Globus pallidus (tissue), 1 donor: ENCODE measurements at regions not wholly inside any gene's neighbourhood (a gene's known extent, or its start where the extent isn't known, plus 50 kb on each side); places are given as distances from the start of the nearest gene placed in this dataset.
"Not testable (repeated sequence)": the region's sequence is repeated elsewhere in the genome, so short reads cannot be mapped to it uniquely, and the experiment has no call there.

Experiments
- DNase-seq: peaks from one replicate; pipeline ENCODE4 v3.0.0-alpha.2; 2015; ENCODE audit warnings: low spot score

DNA sequence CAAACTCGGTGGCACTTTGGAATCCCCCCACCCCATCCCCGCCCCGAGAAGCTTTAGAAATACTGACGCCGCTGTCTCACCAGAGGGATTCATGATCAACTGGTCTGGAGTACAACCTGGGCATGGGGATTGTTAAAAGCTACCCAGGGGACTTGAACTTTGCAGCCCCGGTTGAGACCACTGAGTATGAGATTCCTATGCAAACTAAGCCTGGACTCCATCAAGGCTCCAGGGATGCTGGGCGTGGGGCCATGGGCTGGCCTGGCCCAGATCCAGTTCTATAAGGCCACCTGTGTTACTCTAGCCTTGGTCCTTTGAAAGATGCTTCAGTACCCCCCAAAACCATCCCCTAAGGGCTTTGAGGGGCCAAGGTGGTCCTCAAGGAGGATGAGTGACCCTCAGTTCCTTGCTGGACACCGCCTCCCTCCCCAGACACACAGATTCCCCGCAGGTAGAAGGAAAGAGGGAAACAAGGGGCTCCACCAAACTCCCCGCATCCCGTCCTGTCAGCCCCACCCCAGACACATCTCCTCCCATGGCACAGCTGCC, 68.5 kb downstream of the MRPL36 start:
- no peak for DNase-seq

DNA sequence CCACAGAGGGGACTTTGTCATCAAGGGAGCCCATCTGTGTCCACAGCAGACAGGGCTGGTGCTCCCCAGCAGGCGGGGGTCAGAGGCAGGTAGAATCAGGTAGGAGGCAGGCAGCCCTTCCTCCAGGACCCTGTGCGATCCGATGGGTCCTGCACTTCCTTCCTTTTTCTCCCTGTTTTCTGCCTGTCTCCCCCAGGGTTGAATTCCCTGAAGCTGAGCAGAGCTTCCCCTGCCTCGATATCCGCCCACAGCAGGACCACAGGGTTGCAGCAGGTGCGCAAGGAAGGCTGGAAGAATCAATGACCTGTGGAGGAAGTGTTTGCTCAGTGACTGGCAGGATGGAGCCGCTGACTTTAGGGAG, 69.2 kb downstream of the MRPL36 start:
- DNase-seq: no peak

DNA sequence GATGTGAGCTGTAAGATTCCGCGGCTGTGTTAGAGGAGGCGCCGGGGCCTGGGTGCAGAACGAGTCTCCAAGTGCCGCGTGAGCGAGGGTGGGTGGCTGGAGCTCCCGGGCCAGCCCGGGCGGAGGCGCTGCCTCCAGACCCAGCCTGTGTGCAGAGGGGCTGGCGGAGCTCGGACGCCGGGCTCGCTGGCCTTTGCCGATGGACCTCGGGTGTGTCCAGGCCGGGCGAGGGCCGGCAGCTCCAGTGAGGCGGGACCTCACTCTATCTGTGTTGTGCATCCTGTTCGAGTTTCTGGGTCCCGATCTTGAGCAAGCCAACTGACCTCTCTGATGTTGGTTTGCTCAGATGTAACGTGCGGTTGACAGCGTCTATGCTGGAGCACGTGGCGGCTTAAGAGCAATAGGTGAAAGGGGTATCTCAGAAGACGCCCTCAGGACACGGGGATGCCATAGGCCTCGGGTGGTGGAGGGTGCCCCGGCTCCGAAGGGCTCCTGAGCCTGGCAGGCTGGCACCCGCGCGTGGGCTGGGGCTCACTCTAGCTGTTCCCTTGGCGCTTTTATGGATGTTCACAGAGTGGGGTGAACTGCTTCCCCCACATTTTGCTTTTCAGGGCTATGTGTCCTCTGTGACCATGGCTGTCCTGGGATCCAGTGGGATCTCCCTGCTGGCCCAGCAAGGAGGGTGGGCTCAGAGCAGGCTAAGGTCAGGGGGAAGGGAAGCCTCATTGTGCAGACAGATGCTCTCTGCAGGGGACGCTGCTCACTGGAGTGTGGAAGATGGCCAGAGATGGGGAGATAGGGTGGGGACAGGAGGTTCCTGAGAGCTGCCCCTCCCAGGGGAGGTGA, 69.8 kb downstream of the MRPL36 start:
- DNase-seq: no peak

DNA sequence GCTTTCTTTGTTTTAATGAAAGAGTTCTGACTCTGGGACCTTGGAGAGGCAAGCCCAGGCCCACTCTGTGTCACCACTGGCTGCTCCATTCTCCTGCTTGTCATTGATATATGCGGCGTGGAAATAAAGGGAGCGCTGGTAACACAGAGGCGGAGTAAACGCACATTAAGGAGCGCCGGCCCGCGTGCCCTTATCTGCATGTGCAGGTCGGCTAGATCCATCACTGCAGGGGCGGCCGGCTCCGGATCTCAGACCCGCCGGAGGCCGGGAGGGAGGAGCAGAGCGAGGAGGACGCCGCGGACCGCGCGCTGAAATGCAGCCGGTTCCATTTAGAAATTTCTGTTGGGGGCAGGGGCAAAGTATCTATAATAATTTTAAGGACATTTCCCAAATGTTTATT, 70.8 kb downstream of the MRPL36 start:
- no peak for DNase-seq

DNA sequence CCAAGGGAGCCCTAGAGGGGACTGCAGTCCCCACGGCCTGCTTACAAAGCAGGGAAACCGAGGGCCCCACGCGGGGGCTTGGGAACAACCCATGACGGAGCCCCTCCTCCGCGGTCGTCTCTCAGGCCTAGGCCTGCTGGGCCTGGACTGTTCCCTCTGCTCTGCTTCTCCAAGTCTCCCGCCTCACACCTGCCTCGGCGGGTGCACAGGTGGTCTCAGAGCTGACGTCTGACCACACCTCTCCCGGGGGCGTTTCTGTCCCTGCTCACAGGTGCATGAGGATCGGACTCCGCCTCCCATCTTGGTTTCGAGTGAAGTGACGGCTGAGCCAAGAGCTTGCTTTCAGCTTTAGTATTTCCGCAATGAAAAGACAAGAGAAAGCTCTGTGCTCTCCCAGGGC, 72.1 kb downstream of the MRPL36 start:
- no peak for DNase-seq

DNA sequence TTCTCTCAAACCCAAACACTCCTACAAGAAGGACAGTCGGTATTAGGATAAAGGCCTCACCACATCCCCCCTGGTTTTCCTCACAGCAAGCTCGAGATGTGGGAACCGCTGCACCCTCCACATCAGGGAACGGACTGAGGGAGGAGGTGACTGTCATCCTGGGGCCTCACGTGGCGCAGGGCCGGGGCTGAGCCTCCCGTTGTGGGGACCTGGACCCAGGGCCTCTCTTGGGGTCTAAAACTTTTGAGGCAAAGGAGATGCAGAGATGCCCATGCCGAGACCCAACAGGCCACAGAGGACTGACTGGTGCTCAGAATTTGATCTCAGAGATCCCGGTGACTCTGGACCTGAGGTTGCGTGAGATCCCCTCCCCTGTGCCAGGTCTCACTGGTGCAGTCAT, 72.7 kb downstream of the MRPL36 start:
- DNase-seq: no peak

DNA sequence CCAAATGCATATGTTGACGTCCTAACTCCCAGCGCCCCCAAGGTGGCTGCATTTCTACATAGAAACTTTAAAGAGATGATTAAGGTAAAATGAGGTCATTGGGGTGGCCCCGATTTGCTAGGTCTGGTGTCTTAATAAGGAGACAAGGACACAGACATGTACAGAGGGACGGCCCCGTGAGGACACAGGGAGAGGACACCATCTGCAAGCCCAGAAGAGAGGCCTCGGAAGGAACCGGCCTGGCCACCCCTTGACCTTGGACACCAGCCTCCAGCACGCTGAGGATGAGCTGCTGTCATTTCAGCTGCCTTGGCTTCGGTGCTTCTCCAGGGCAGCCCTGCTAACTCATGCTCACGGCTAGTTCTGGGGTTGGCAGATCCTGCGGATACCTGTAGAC, 73.2 kb downstream of the MRPL36 start:
- no peak for DNase-seq

DNA sequence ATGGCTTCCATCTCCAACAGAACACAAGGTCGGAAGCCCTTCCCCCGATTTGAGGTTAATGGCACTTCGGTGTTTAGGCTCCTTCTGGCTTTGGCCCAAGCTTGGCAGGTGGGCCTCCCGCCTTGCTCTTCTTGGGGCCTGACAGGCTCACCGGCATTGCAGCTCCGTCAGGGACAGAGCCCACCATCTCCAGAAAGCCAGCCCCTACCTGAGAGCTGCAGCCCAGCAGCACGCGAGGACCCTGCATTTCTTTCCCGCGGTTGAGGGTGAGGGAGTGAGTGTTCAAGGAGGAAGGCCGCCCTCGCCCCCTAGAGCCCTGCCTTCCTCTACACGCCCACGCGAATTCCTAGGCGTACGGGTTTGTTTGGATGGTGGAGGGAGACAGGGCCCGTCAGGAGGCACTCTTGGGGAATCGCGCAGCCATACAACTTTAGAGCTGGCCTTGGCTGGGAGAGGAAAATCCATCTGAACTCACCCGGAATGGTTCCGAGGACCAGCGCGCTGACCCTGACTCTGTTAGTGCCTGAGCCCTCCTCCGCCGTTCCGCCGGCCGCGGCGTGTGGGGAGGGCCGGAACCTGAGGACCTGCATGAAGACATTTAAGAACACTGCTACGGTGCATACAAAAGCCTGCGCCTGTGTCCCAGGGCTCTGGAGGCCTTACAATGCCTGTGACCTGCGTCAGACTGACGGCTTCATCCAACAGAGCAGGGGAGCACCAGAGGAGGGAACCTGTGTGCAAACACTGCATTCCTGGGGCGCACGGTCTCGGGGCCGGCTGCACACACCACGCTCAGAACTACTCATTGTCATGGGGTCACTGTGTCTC, 73.8 kb downstream of the MRPL36 start:
- no peak for DNase-seq

DNA sequence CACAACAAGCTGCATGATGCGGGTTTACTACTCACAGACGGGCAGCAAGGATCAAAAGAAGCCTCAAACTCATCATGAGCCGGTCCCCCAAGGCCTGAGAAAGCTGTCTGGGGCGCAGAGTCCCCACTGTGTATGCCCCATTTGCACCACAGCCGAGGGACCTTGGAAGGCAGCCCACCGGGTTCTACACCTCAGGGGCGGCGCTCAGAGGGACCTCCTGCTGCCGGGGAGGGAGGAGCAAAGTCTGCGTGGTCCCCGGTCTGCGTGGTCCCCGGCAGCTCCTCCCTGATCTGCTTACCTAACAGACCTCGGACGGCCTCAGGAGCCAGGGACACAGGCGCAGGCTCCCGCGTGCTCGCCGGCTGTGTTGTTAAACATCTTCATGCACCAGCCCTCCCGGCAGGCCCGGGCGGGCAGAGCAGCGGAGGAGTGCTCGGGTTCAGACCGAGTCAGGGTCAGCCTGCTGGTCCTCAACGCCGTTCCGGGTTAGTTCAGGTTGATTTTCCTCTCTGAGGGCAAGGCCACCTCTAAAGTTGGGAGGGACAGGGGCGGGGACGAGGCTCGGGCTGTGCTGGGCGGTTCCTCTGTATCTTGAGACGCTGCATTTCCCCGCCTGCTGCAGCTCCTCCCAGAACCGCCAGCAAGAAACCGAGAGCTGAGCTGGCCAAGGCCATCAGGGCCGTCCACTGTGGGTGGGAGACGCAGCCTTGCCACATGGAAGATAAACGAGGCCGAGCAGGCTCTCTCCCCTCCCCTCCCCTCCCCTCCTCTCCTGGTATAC, 74.6 kb downstream of the MRPL36 start:
- DNase-seq: no peak

DNA sequence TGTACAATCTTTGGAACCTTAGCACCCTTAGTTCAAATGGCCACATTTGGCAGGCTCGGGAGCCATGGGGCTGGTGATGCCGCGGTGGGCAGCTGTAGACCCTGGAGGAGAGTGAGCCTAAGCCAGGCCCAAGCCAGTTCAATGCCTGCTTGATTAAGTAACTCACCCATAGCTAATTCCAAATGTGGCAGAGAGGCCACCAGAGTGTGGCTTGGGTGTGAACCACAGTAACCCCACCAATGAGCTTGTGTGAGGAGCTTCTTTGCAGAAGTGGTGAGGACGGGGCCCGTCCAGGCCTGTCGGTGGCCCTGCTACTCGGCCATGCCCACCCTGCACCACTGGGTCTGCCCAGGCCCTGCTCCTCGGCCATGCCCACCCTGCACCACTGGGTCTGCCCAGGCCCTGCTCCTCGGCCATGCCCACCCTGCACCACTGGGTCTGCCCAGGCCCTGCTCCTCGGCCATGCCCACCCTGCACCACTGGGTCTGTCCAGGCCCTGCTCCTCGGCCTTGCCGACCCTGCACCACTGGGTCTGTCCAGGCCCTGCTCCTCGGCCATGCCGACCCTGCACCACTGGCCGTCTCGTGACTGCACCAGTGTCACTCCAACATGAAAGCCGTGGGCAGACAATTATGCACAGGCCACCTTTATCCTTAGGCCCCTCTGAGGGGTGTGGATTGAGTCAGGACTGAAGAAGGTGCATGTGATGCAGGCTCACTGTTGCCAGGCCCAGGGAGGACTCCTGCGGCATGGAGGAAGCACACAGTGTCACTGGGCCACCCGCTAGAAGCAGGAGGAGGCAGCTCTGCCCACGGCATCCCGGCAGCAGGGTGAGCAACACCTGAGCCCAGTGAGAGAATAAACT, 75.4 kb downstream of the MRPL36 start:
- DNase-seq: no peak

DNA sequence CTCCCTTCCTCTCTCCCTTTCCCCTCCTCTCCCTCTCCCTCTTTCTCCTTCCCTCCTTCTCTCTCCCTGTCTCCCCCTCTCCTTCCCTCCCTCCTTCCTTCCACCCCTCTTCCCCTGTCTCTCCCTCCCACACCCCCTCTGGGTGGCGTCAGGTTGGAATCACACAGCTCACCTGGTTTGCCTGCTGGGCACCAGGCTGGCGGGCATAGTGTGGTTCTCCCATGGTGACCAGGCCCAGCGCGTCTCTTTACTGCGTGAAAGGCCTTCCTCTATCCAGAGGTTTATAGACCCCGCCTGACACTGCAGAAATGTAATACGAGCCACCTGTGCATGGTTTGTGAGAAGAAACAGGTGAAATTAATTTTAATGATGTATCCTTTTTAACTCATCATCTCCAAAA, 76.2 kb downstream of the MRPL36 start:
- no peak for DNase-seq

DNA sequence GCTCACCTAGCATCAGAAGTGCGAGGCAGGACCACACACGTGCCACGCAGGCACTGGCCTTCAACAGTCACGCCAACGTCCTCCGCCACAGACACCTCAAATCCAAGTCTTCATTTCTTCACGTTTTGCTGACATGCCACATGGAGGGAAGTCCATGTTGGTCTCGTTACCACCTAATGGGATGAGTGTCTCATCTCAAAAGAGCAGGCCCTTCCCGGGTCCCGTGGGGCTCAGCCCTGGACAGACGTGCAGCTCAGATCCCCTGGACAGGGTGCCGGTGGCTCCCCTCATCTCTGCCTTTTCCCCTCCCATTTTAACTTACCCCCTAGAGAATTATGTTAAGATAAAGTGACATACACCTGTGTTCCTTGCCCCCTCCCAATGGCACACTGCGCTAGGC, 76.8 kb downstream of the MRPL36 start:
- DNase-seq: no peak

DNA sequence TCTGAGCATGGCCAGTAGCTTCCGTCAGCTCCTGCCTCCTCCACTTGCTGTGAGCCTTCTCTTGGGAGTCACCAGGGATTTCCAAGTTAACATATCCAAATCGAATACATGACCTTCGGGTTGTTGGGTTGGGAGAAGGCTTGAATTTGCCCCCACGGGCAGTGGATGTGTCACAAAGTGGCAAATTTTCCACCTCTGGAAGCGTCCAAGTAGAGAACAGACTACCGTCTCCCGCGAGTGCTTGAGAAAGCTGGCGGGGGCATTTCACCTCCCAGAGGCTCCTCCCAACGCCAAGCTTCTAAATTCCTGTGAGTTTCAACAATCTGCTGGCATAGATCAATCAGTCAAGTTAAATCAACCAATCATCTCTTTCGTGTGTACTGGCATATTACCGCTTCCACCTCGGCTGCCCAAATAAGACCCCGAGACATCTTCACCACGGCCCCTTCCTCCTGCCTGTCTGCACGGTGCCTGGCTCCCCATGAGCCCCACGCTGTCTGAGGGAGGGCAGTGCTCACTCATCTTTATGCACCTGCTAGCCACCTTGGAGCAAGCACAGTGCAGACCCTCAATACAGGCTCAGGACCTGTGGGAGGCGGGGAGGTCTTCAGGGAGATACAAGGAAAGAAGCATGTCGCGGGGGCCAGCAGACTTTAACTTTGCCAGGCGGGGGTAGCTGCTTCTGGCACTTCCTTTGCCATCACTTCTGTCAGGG, 79.1 kb downstream of the MRPL36 start:
- DNase-seq: no peak

DNA sequence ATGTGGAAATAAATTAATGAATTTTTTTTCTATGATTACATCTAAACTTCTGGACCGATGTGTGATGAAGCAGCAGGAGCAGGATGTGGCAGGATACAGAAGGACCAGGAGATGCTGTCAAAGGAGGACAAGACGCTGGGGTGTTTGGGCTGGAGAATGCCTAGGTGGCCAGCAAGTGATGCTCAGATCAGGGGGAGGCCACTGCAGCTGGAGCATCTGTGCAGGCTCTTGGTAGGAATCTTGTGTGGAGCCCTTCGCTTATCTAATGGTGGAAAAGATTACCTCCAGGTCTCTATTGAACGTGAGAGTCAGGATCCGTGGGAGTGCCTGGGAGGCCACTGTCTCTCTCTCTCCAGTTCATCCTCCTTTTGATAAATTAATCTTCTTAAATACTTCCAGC, 79.8 kb downstream of the MRPL36 start:
- no peak for DNase-seq

DNA sequence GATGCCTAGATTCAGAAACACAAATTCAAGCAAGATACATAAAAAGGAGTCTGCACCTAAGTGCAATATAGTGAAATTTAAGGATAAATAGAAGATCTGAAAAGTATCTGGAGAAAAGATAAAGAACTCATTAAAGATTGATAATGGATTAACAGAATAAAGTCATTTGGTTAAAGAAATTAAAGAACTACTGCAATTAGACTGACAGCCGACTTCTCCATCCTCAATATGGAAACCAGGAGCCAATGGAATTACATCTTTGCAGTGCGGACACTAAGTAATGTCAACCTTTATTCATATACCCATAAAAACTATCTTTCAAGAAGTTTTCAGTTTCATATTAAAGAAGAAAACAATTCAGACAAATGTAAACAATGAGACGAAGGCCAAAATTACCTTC, 81.0 kb downstream of the MRPL36 start:
- no peak for DNase-seq

DNA sequence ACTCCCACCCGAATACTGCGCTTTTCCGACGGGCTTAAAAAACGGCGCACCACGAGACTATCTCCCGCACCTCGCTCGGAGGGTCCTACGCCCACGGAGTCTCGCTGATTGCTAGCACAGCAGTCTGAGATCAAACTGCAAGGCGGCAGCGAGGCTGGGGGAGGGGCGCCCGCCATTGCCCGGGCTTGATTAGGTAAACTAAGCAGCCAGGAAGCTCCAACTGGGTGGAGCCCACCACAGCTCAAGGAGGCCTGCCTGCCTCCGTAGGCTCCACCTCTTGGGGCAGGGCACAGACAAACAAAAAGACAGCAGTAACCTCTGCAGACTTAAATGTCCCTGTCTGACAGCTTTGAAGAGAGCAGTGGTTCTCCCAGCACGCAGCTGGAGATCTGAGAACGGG, 89.5 kb downstream of the MRPL36 start:
- DNase-seq: not testable (repeated sequence)

DNA sequence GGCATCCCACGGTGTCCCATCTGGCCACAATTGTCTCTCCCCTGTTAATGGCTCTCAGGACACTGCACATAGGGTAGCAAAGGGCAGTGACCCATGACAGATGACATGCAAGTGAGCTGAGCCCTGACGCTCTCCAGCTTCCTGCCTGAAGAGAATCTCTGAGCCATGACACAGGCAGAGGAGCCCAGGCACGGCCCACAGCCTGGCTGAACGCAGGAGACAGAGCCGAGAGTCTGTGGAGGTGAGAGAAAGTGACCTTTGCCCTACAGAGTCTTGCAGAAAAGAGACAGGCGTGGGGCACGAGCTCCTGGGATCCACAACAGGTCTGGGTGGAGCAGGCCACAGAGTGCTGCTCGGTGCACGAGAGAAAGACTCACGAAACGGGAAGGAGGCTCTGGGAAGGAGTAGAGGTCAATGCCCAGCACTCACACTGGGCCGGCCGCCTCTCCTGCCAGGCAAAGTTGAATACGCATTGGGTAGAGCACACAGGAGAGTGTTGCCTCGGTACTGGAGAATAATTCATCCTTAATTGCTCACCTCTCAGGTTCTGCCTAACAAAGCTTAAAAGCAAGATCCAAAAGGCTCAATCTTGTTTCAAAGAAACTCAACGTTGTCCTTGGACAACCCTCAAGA, 90.3 kb downstream of the MRPL36 start:
- no peak for DNase-seq

DNA sequence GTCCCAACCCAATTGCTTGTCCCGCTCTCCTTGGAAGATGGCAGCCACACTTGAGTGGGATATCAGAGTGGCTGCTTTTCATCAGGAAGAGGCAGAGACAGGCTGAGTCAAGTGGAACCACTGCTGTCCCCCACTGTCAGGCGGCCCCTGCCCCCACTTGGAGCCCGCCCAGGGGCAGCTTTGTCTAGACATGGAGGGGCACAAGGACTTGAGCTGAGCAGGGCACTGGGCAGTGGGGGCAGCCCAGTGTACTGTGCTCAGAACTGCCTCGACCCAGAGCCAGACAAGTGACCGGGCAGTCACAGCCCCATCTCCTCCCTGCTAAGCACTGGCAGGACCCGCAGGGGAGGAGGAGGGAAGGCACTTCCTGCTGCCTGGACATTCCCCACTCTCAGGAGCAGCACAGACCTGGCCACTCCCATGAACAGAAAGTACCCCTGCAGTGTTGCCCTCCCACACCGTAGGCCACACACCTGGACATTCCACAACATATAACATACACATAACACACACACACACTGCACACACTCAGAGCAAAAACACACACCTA, 91.0 kb downstream of the MRPL36 start:
- no peak for DNase-seq

DNA sequence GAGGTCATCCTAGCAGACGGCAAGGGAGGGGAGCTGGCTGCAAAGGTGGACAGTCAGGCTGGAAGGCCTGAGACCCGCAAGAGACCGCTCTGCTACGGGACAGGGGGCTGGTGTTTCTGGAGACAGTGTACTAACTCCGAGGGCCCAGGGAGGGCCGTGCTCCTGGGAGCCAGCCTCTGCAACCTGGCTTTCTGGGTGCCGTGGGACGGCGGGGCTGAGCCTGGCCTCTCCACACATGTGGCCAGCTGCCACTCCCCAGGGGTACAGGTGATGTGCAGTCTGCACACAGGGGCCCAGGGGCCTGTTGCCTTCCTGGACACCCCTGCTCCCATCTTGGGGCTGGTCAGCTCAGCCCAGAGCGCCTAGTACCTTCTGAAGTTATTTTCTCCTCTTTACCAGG, 92.2 kb downstream of the MRPL36 start:
- DNase-seq: no peak

DNA sequence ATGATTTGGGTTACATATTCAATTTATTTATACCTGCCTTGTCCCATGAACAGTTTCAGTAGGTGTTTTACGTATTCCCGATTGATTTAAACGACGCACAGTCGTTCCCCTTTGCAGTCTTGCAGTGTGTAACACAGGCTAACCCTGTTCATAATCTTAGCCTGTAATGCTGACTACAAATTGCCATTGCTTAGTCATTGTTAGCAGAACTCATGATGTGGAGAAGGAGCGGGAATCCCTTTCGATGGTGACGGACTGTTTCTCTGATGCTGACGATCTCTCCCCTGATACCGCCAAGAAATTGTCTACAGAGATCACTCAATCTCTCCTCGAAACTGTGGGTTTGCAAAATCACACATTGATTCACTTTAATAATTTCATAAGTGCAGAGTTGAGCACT, 93.2 kb downstream of the MRPL36 start:
- DNase-seq: no peak
